ENCODE measurements at regions not wholly inside any gene's neighbourhood (a gene's known extent, or its start where the extent isn't known, plus 50 kb on each side); places are given as distances from the start of the nearest gene placed in this dataset.

DNA sequence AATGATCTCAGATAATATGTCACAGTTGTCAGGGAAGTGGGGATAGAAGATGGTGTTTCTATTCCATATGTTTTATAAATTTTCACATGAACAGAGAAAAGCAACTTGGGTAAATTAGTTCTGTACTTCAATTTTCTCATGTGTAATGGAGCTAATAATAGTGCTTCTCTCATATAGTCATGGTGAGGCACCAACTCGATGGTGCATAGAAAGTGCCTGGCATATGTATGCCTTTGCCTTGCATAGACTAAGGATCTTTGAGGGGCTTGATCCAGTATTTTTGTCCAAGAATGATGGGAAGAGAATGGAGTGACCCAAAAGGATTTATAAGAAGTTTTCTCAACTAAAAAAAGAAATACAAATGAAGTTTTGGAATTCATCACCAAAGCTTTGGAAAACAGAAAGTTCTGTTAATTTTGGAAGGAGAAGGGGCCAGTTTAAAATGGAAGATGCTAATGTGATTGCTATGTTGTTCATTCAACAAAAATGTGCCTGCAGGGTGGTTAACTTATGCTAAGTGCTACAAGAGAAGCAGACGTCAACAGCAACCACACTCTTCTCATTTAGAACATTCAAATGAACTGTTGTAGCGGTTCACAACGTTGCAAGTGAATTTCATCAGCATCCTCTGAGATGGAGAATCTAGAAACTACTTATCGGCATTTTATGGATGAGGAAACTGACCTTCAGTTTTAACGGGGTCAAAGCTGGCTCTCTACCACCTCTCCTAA, 86.1 kb downstream of the RTP4 start:
- H3K4me1 Mint-ChIP-seq, result peaks cover 29% of the 10 kb centered on the region
- H3F3A ChIP-seq (replicated peaks; ENCODE audit: low read depth), result no peaks in the 10 kb centered on the region
- no peak overlapping the region for H3K4me3 ChIP-seq
- no peaks in the 10 kb centered on the region for H4K20me1 ChIP-seq (replicated peaks; ENCODE audit: insufficient read depth)
- H3K27ac Mint-ChIP-seq, result no peak overlapping the region
- no peak for ATAC-seq
- peaks cover 8% of the 10 kb centered on the region; the same call in 2 of the 3 replicates for H3K9me3 Mint-ChIP-seq
- peaks cover 5% of the 10 kb centered on the region; the same call in 1 of the 2 replicates for H3K36me3 ChIP-seq (ENCODE audit: insufficient read depth)
- no peak for TF ChIP-seq ZNF114 (CRISPR knock-in tag; IDR thresholded peaks at IDR 0.05)
- TF ChIP-seq, protein P1, sequence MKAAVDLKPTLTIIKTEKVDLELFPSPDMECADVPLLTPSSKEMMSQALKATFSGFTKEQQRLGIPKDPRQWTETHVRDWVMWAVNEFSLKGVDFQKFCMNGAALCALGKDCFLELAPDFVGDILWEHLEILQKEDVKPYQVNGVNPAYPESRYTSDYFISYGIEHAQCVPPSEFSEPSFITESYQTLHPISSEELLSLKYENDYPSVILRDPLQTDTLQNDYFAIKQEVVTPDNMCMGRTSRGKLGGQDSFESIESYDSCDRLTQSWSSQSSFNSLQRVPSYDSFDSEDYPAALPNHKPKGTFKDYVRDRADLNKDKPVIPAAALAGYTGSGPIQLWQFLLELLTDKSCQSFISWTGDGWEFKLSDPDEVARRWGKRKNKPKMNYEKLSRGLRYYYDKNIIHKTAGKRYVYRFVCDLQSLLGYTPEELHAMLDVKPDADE (IDR thresholded peaks at IDR 0.05), result no peak
- no peak for TF ChIP-seq ZNF331 (CRISPR knock-in tag; IDR thresholded peaks at IDR 0.05; ENCODE audit: low read depth)
- TF ChIP-seq, protein P2, sequence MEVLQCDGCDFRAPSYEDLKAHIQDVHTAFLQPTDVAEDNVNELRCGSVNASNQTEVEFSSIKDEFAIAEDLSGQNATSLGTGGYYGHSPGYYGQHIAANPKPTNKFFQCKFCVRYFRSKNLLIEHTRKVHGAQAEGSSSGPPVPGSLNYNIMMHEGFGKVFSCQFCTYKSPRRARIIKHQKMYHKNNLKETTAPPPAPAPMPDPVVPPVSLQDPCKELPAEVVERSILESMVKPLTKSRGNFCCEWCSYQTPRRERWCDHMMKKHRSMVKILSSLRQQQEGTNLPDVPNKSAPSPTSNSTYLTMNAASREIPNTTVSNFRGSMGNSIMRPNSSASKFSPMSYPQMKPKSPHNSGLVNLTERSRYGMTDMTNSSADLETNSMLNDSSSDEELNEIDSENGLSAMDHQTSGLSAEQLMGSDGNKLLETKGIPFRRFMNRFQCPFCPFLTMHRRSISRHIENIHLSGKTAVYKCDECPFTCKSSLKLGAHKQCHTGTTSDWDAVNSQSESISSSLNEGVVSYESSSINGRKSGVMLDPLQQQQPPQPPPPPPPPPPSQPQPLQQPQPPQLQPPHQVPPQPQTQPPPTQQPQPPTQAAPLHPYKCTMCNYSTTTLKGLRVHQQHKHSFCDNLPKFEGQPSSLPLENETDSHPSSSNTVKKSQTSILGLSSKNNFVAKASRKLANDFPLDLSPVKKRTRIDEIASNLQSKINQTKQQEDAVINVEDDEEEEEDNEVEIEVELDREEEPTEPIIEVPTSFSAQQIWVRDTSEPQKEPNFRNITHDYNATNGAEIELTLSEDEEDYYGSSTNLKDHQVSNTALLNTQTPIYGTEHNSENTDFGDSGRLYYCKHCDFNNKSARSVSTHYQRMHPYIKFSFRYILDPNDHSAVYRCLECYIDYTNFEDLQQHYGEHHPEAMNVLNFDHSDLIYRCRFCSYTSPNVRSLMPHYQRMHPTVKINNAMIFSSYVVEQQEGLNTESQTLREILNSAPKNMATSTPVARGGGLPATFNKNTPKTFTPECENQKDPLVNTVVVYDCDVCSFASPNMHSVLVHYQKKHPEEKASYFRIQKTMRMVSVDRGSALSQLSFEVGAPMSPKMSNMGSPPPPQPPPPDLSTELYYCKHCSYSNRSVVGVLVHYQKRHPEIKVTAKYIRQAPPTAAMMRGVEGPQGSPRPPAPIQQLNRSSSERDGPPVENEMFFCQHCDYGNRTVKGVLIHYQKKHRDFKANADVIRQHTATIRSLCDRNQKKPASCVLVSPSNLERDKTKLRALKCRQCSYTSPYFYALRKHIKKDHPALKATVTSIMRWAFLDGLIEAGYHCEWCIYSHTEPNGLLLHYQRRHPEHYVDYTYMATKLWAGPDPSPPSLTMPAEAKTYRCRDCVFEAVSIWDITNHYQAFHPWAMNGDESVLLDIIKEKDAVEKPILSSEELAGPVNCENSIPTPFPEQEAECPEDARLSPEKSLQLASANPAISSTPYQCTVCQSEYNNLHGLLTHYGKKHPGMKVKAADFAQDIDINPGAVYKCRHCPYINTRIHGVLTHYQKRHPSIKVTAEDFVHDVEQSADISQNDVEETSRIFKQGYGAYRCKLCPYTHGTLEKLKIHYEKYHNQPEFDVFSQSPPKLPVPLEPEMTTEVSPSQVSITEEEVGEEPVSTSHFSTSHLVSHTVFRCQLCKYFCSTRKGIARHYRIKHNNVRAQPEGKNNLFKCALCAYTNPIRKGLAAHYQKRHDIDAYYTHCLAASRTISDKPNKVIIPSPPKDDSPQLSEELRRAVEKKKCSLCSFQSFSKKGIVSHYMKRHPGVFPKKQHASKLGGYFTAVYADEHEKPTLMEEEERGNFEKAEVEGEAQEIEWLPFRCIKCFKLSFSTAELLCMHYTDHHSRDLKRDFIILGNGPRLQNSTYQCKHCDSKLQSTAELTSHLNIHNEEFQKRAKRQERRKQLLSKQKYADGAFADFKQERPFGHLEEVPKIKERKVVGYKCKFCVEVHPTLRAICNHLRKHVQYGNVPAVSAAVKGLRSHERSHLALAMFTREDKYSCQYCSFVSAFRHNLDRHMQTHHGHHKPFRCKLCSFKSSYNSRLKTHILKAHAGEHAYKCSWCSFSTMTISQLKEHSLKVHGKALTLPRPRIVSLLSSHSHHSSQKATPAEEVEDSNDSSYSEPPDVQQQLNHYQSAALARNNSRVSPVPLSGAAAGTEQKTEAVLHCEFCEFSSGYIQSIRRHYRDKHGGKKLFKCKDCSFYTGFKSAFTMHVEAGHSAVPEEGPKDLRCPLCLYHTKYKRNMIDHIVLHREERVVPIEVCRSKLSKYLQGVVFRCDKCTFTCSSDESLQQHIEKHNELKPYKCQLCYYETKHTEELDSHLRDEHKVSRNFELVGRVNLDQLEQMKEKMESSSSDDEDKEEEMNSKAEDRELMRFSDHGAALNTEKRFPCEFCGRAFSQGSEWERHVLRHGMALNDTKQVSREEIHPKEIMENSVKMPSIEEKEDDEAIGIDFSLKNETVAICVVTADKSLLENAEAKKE (CRISPR knock-in tag; IDR thresholded peaks at IDR 0.05), result no peak
- TF ChIP-seq JUNB (IDR thresholded peaks at IDR 0.05; ENCODE audit: unreplicated experiment), result no peak
- TF ChIP-seq STAT1 (IDR thresholded peaks at IDR 0.05; ENCODE audit: unreplicated experiment), result no peak
- no peak for TF ChIP-seq CREB1 (CRISPR knock-in tag; IDR thresholded peaks at IDR 0.05; ENCODE audit: low read depth)
- H3K4me3 Mint-ChIP-seq, result no peak overlapping the region
- H3K4me1 ChIP-seq (ENCODE audit: insufficient read depth), result no peaks in the 10 kb centered on the region; the same call in 1 of the 2 replicates
- no peak overlapping the region for H3K4me2 ChIP-seq
- no peak overlapping the region for H3K27ac ChIP-seq (ENCODE audit: low read depth)
- no peak for DNase-seq (ENCODE audit: low spot score)
- no peaks in the 10 kb centered on the region for H3K27me3 ChIP-seq (ENCODE audit: insufficient read depth)
- no peaks in the 10 kb centered on the region for H3K79me2 ChIP-seq (replicated peaks; ENCODE audit: insufficient read depth)
- H3K36me3 Mint-ChIP-seq (ENCODE audit: low read depth), result peaks cover 9% of the 10 kb centered on the region; the same call in 2 of the 3 replicates
- H3K27me3 Mint-ChIP-seq (ENCODE audit: insufficient read depth, low read depth, poor library complexity), result peaks cover 4% of the 10 kb centered on the region
- H2AFZ ChIP-seq, result no peak overlapping the region
- no peaks in the 10 kb centered on the region; the same call in 1 of the 2 replicates for H3K9me2 ChIP-seq (ENCODE audit: insufficient read depth)

All from GM23338 (cell line).